GM18511 (cell line): ENCODE measurements at regions not wholly inside any gene's neighbourhood (a gene's known extent, or its start where the extent isn't known, plus 50 kb on each side); places are given as distances from the start of the nearest gene placed in this dataset.

Experiments used
- ATAC-seq: cut with Tn5 transposase; IDR thresholded peaks from one replicate; pipeline ENCODE4 v1.9.1; 2021; ENCODE audit warnings: mild to moderate bottlenecking, moderate library complexity; ENCODE audit not compliant: unreplicated experiment

DNA sequence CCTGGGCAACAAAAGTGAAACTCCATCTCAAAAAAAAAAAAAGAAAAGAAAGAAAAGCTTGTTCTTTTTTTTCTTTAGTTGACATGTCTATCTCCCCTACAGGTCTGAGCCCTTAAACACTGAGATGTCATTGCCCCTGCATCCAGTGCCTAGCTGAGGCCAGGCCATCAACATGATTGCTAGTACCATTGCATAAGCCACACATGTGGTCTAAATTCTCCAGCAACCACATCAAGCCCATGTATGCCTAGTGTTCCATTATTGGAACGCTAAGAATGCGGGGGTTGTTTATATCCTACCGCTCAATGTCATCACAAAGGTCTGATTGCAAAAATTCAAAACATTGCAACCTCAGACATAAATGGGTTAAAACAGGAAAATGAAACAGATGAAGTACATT is 62.7 kb downstream of the NPTX2 start:
- ATAC-seq: no peak

GRCh38 chr7:98681511-98681910 is 64.4 kb downstream of the NPTX2 start:
- ATAC-seq: no peak

DNA sequence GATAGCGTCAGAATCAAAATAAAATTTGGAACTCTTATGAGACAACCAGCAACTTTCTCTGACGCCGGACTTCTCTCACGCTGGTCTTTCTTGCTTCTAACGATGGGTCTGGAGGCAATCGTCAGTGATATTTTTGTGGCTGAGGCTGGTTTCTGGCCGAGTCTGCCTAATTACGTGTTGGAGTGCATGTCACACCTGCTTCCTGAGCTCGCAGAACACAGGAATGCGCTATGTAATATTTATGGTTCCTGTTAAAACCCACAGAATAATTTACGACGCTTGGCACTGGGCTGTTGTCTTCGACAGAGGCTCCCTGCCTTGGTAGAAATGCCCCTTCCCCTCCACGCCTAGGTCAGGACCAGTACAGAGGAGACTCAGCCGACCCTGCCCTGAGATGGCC is 64.9 kb downstream of the NPTX2 start:
- ATAC-seq: no peak

DNA sequence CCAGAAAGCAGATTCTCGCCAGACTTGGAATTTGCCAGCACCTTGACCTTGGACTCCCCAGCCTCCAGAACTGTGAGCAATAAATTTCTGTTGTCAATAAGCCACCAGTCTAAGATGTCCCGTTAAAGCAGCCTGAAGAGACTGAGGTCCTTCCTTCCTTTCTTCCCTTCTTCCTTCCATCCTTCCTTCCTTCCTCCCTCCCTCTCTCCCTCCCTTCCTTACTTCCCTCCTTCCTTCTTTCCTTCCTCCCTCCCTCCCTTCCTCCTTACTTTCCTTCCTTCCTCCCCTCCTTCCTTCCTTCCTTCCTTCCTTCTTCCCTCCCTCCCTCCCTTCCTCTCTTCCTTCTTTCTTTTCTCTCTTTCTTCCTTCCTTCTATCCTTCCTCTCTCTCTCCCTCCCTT is 66.4 kb downstream of the NPTX2 start:
- no peak for ATAC-seq

GRCh38 chr7:98685541-98685940 is 68.5 kb downstream of the NPTX2 start:
- ATAC-seq: no peak

GRCh38 chr7:98686466-98687080 is 69.5 kb downstream of the NPTX2 start:
- no peak for ATAC-seq

DNA sequence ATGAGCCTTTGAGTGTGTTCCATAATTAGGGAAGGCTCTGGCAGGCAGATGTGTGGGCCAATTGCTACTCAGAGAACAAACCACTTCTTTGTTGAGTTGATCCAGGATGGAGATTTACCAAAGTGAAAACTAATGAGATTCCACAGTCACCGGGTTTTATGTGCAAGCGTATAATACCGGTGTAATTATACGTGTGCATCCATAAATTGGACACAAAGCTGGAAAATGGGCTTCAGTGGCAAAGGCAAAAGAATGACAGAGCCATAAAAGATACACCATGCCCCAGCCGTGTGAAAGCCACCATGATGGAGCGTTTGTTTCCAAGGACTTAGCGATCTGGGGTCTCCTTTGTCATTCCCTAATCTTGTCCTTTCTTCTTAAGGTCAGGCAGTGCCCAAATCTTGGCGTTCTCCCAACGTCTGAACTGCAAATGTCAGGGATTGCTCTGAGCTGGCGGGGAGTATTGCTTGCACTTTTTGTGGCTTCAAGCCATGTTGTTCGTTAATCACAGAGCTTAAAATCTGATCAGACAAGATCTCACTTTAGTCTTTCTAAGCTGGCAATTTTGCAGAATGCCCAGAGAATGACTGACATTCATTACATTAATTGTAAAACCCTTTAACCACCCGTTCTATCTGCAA is 70.1 kb downstream of the NPTX2 start:
- no peak for ATAC-seq

GRCh38 chr7:98691619-98692018 is 74.5 kb downstream of the NPTX2 start:
- ATAC-seq: no peak

- ATAC-seq: no peak
Measured at GRCh38 chr7:98697083-98697482, 80.0 kb downstream of the NPTX2 start.

GRCh38 chr7:98697485-98698240 is 80.6 kb downstream of the NPTX2 start:
- ATAC-seq: no peak

- ATAC-seq: no peak
Measured at GRCh38 chr7:98698976-98699375, 81.9 kb downstream of the NPTX2 start.

- ATAC-seq: no peak
Measured at GRCh38 chr7:98700533-98700932, 83.4 kb downstream of the NPTX2 start.

DNA sequence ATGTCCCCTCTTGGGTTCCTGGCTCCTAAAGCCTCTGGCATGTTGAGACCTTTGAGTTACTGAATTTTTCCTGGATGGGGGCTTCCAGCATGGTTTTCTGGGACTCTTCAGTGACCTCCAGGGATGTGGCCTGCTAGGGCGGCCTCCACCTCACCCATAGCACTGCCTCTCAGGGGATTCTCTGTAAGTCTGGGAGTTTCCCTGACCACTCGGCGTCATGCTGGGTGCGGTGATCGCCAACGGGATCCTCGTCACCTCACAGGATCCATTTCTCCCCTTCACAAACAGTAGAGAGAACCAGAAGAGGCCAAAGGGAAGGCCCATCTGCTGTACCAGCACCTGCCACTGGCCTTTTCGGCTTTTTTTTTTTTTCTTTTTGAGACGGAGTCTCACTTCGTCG is 84.3 kb downstream of the NPTX2 start:
- no peak for ATAC-seq

DNA sequence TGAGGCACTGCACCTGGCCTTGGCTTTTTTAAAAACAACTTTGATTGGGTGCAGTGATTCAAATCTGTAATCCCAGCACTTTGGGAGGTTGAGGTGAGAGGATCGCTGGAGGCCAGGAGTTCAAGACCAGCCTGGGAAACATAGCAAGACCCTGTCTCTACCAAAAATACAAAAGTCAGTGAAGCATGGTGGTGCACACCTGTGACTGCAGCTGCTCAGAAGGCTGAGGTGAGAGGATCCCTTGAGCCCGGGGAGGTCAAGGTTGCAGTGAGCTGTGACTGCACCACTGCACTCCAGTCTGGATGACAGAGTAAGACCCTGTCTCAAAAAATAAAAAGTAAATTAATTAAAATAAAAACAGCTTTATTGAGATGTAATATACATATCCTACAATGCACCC is 84.9 kb downstream of the NPTX2 start:
- no peak for ATAC-seq

DNA sequence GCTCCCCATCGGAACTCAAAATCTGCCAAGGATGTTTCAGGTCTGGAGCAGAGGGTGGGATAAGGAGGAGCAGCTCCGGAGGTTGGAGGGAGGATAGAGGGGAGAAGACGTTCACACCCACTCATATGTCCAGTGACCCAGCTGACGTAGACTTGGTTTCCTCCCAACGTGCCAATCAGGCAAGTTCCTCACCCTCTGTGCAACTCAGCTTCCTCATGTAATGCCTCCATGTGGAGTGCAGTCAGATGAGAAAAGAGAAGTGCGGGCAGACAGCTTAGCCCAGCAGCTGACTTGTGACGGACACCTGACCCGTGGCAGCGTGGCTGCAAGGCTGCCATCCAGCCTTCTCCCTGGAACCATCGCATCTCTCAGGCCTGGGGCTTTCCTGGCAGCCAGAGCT is 86.8 kb downstream of the NPTX2 start:
- ATAC-seq: no peak

DNA sequence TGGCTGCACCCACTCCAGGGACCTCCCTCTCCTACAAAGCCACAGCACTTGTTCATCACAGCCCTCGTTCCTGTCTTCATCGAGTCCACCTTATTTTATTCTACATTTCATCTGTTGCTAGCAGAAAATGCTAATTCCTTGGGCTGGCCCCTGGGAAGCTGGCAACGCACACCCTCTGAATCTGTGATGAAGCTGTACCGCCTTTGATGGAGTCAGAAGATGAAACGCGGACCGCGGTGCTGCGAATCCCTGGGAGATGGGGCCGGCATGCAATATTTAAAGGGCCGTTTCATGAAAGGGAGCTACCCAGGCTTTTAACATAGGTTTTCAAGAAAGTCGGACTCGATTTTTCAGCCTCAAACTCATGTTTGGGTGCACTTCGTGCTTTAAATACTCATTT is 88.5 kb downstream of the NPTX2 start:
- no peak for ATAC-seq

DNA sequence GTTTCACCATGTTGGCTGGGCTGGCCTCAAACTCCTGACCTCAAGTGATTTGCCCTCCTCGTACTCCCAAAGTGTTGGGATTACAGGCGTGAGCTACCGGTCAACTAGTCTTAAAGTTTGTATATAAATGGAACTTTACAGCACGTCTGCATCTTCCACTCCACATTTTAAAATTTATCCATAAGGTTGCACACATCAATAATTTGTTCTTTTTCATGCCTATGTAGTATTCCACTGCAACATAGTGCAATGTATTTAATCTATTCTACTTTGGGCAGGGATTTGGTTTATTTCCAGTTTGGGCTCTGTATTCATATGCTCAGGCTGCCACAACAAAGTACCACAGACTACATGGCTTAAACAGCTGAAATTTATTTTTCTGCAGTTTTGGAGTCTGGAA is 90.0 kb downstream of the NPTX2 start:
- no peak for ATAC-seq

DNA sequence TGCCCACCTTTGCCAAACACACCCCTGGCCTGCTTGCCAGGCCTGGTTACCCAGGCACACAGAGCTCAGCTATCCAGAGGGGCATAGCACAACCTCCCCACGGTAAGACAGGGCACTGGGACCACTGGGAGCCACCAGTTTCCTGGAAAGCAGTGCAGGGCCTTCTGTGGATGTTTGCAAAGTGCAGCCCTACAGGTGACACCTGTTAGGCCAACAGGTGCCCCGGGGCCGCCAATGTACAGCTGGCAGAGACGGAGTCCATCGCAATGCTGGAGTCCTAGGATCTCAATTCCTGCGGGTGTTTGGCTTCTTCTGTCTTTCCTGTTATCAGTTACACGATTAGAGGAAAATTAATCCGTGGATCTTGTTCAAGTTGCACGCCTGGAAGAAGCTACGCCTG is 94.9 kb downstream of the NPTX2 start:
- ATAC-seq: no peak

DNA sequence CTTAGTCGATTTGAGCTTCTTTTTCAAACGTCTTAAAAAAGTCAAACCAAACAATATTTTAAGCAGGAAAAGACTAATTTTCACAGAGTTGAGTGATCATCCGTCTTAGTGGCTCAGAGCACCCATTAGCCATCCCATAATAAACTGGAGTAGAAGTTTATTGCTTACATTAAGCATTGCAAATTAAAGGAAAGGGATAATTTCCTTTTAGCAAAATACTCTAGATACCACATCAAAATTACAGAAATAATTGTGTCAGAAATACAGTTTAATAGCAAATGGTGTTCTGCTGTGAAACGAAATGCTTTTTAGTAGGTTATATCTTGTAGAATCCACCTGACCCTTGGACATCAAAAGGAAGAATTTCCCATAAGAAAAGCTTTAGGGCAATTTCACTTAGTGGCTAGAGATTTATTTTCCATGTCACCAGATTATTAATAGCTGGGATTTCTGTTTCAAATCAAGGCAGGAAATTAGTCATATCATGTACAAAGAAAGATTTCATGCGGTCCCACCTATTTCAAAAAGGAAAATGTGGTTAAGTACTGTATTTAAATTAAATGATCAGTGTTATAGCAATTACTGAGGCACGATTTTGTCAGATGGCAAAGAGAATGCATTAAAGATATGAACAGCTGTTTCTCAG is 96.2 kb downstream of the NPTX2 start:
- ATAC-seq: no peak

- no peak for ATAC-seq
Measured at GRCh38 chr7:98719396-98719795, 102.3 kb downstream of the NPTX2 start.

- ATAC-seq: no peak
Measured at GRCh38 chr7:98722402-98722801, 105.3 kb downstream of the NPTX2 start.

- no peak for ATAC-seq
Measured at GRCh38 chr7:98724591-98724990, 107.5 kb downstream of the NPTX2 start.
